ENCODE measurements at regions not wholly inside any gene's neighbourhood (a gene's known extent, or its start where the extent isn't known, plus 50 kb on each side); places are given as distances from the start of the nearest gene placed in this dataset.

- TF ChIP-seq, protein P1, sequence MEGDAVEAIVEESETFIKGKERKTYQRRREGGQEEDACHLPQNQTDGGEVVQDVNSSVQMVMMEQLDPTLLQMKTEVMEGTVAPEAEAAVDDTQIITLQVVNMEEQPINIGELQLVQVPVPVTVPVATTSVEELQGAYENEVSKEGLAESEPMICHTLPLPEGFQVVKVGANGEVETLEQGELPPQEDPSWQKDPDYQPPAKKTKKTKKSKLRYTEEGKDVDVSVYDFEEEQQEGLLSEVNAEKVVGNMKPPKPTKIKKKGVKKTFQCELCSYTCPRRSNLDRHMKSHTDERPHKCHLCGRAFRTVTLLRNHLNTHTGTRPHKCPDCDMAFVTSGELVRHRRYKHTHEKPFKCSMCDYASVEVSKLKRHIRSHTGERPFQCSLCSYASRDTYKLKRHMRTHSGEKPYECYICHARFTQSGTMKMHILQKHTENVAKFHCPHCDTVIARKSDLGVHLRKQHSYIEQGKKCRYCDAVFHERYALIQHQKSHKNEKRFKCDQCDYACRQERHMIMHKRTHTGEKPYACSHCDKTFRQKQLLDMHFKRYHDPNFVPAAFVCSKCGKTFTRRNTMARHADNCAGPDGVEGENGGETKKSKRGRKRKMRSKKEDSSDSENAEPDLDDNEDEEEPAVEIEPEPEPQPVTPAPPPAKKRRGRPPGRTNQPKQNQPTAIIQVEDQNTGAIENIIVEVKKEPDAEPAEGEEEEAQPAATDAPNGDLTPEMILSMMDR (conservative IDR thresholded peaks at IDR 0.05; ENCODE audit: low read depth, low read length) = no peak
- no peak overlapping the region for H3K4me3 ChIP-seq (ENCODE audit: low read depth, low read length)
- no peak for DNase-seq (ENCODE audit: low read depth)
Observed at GRCh38 chr12:42750356-42750755, 160.8 kb upstream of the PRICKLE1 start.

DNA sequence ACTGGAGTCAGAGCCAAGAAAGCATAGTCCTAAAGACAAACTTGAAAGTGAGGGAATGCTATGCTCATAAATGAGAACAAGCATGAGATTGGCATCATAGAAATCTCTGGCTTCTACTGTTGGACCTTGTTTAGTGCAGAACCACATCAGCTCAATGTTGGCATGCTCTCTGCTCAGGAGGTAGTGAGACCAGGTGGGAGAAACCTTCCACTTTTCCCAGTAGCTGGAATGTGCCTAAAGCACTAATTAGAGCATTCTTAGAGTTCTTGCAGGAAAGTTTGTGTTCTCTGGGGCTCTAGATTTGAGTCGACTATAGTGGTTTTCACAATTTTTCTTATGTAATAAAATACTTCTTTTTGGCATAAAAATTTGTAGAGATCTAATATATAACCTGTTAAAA lies 159.7 kb upstream of the PRICKLE1 start:
- H3K4me3 ChIP-seq (ENCODE audit: low read depth, low read length) = no peak overlapping the region
- TF ChIP-seq, protein P1 (conservative IDR thresholded peaks at IDR 0.05; ENCODE audit: low read depth, low read length) = no peak
- DNase-seq (ENCODE audit: low read depth) = no peak

GRCh38 chr12:42744539-42745182 lies 155.1 kb upstream of the PRICKLE1 start:
- no peak for DNase-seq (ENCODE audit: low read depth)
- TF ChIP-seq, protein P1 (conservative IDR thresholded peaks at IDR 0.05; ENCODE audit: low read depth, low read length) = no peak
- H3K4me3 ChIP-seq (ENCODE audit: low read depth, low read length) = no peak overlapping the region

DNA sequence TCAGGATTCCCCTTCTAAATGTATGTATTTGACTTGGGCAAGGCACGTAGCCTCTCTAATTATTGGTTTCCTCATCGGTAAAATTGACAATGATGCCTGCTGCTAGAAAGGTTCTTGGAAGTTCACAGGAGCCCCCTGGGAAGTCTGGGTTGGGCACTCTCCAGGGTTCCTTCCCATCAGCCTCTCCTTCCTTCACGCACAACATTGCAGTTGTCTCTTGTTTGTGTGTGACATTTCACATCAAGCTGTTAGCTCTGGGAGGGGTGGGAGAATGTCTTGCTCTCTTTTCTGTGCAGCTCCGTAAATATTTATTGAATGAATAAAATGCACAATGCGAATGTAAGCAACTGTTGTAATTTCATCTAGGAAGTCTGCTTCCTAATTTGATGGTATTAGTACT lies 153.2 kb upstream of the PRICKLE1 start:
- TF ChIP-seq, protein P1 (conservative IDR thresholded peaks at IDR 0.05; ENCODE audit: low read depth, low read length) = no peak
- no peak overlapping the region for H3K4me3 ChIP-seq (ENCODE audit: low read depth, low read length)
- DNase-seq (ENCODE audit: low read depth) = no peak

- TF ChIP-seq, protein P1 (conservative IDR thresholded peaks at IDR 0.05; ENCODE audit: low read depth, low read length) = no peak
- no peak for DNase-seq (ENCODE audit: low read depth)
- no peak overlapping the region for H3K4me3 ChIP-seq (ENCODE audit: low read depth, low read length)
Observed at GRCh38 chr12:42741771-42742510, 152.4 kb upstream of the PRICKLE1 start.

GRCh38 chr12:42741091-42741490 lies 151.5 kb upstream of the PRICKLE1 start:
- TF ChIP-seq, protein P1 (conservative IDR thresholded peaks at IDR 0.05; ENCODE audit: low read depth, low read length) = no peak
- no peak overlapping the region for H3K4me3 ChIP-seq (ENCODE audit: low read depth, low read length)
- no peak for DNase-seq (ENCODE audit: low read depth)

DNA sequence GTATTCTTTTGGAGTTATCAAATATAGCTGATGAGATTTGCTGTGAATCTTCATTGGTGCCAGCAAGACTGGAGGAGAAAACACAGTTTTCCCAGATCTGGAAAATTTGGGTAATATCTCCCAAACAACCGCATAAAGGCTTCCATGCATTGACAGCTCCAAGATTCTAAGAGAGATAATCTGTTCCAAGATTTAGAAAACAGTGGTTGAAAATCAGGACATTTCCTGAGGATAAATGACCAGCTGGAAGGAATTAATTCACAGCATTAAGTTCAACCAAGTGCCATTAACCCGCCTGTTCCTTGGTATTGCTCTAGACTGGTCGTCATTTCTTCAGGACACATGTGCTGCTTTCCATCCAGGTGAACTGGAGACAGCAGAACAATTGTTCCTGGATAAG lies 147.9 kb upstream of the PRICKLE1 start:
- TF ChIP-seq, protein P1 (conservative IDR thresholded peaks at IDR 0.05; ENCODE audit: low read depth, low read length) = no peak
- no peak for DNase-seq (ENCODE audit: low read depth)
- no peak overlapping the region for H3K4me3 ChIP-seq (ENCODE audit: low read depth, low read length)
